ENCODE measurements at regions not wholly inside any gene's neighbourhood (a gene's known extent, or its start where the extent isn't known, plus 50 kb on each side); places are given as distances from the start of the nearest gene placed in this dataset.

- intact Hi-C loops (cut with micrococcal nuclease) = loop anchor here in 1 of 2 donors (2.0 kb wide), 1 partner anchor 720 kb away; no protein-coding TSS in a partner anchor
- Histone ChIP-seq H3K4me1 (ENCODE audit: control insufficient read depth in 2 of 2, insufficient read depth in 2 of 2, low read length in 2 of 2) (no peaks in the 10 kb centered on the region), H3K27me3 (ENCODE audit: control insufficient read depth in 2 of 2, insufficient read depth in 2 of 2, low read length in 2 of 2) (no peaks in the 10 kb centered on the region), H3K36me3 (ENCODE audit: control insufficient read depth in 2 of 3, insufficient read depth in 3 of 3, low read length in 3 of 3) (no peaks in the 10 kb centered on the region), H3K4me3 (ENCODE audit: low read length) (no peak overlapping the region), H3K27ac (ENCODE audit: low read depth, low read length) (no peak overlapping the region), H3K9me3 (ENCODE audit: control insufficient read depth in 2 of 3, low read length in 3 of 3) (no peaks in the 10 kb centered on the region)
- H3K27me3 Mint-ChIP-seq = peaks cover 0 to 15% (median 8%) of the 10 kb centered on the region in 5 donors
- H3K27ac Mint-ChIP-seq = no peak overlapping the region
- no peaks in the 10 kb centered on the region for H3K9me3 Mint-ChIP-seq
- peaks cover 0 to 3% (median 0%) of the 10 kb centered on the region in 7 donors for H3K4me1 Mint-ChIP-seq
- DNase-seq (no peak), ATAC-seq (no peak)
- POLR2A ChIA-PET = interaction anchor here (0.6 kb wide), 1 partner anchor 17 kb away, joined by 3 read pairs; no protein-coding TSS in a partner anchor
- no peaks in the 10 kb centered on the region for H3K36me3 Mint-ChIP-seq
- H3K4me3 Mint-ChIP-seq = no peak overlapping the region
- CTCF ChIA-PET = no interaction called here
These were observed 104.3 kb upstream of the TMC3 start for GRCh38 chr15:81478354-81478753.

- H3K36me3 ChIP-seq (ENCODE audit: control insufficient read depth in 2 of 3, insufficient read depth in 3 of 3, low read length in 3 of 3) = no peaks in the 10 kb centered on the region
- no peaks in the 10 kb centered on the region for H3K9me3 Mint-ChIP-seq
- no peaks in the 10 kb centered on the region for H3K4me1 ChIP-seq (ENCODE audit: control insufficient read depth in 2 of 2, insufficient read depth in 2 of 2, low read length in 2 of 2)
- no peaks in the 10 kb centered on the region for H3K36me3 Mint-ChIP-seq
- no peak for DNase-seq
- H3K27ac Mint-ChIP-seq = no peak overlapping the region
- no peak overlapping the region for H3K27ac ChIP-seq (ENCODE audit: low read depth, low read length)
- H3K4me1 Mint-ChIP-seq = peaks cover 0 to 3% (median 0%) of the 10 kb centered on the region in 7 donors
- ChIA-PET POLR2A (no interaction called here), CTCF (no interaction called here)
- H3K27me3 ChIP-seq (ENCODE audit: control insufficient read depth in 2 of 2, insufficient read depth in 2 of 2, low read length in 2 of 2) = no peaks in the 10 kb centered on the region
- no peak overlapping the region for H3K4me3 ChIP-seq (ENCODE audit: low read length)
- no peak overlapping the region for H3K4me3 Mint-ChIP-seq
- ATAC-seq = no peak
- intact Hi-C loops (cut with micrococcal nuclease) = no loop called here
- peaks cover 8 to 27% (median 16%) of the 10 kb centered on the region in 5 donors for H3K27me3 Mint-ChIP-seq
- no peaks in the 10 kb centered on the region for H3K9me3 ChIP-seq (ENCODE audit: control insufficient read depth in 2 of 3, low read length in 3 of 3)
These were observed 101.9 kb upstream of the TMC3 start for GRCh38 chr15:81475926-81476325.

- Mint-ChIP-seq H3K36me3 (no peaks in the 10 kb centered on the region), H3K27ac (no peak overlapping the region), H3K4me3 (no peak overlapping the region), H3K4me1 (no peaks in the 10 kb centered on the region), H3K27me3 (peaks cover 8 to 29% (median 16%) of the 10 kb centered on the region in 5 donors), H3K9me3 (no peaks in the 10 kb centered on the region)
- intact Hi-C loops (cut with micrococcal nuclease) = no loop called here
- Histone ChIP-seq H3K27me3 (ENCODE audit: control insufficient read depth in 2 of 2, insufficient read depth in 2 of 2, low read length in 2 of 2) (no peaks in the 10 kb centered on the region), H3K9me3 (ENCODE audit: control insufficient read depth in 2 of 3, low read length in 3 of 3) (no peaks in the 10 kb centered on the region), H3K4me3 (ENCODE audit: low read length) (no peak overlapping the region), H3K4me1 (ENCODE audit: control insufficient read depth in 2 of 2, insufficient read depth in 2 of 2, low read length in 2 of 2) (no peaks in the 10 kb centered on the region), H3K27ac (ENCODE audit: low read depth, low read length) (no peak overlapping the region), H3K36me3 (ENCODE audit: control insufficient read depth in 2 of 3, insufficient read depth in 3 of 3, low read length in 3 of 3) (no peaks in the 10 kb centered on the region)
- ChIA-PET CTCF (no interaction called here), POLR2A (no interaction called here)
- no peak for DNase-seq
- no peak for ATAC-seq
These were observed 101.5 kb upstream of the TMC3 start for GRCh38 chr15:81475471-81475870.

DNA sequence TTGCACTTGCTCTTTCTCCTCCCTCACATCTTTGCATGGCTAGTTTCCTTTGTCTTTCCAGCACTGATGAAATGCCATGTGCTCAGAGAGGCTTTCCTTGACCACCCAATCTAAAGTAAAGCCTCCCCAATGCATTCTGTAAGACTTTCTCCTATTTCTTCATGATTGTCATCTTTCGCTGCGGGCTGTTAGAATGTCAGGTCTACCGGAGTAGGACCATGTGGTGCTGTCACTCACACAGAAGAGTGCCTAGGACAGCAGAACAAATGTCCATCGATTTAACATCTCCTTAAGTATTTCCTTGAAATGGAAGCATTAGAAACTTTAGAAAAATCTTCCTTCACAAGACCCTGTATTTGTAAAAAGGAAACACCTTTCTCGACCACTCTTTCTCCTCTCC is 99.9 kb upstream of the TMC3 start:
- Mint-ChIP-seq H3K9me3 (no peaks in the 10 kb centered on the region), H3K27ac (no peak overlapping the region), H3K4me3 (no peak overlapping the region), H3K4me1 (no peaks in the 10 kb centered on the region), H3K36me3 (no peaks in the 10 kb centered on the region), H3K27me3 (peaks cover 8 to 38% (median 20%) of the 10 kb centered on the region in 5 donors)
- Histone ChIP-seq H3K4me3 (ENCODE audit: low read length) (no peak overlapping the region), H3K27ac (ENCODE audit: low read depth, low read length) (no peak overlapping the region), H3K36me3 (ENCODE audit: control insufficient read depth in 2 of 3, insufficient read depth in 3 of 3, low read length in 3 of 3) (no peaks in the 10 kb centered on the region), H3K4me1 (ENCODE audit: control insufficient read depth in 2 of 2, insufficient read depth in 2 of 2, low read length in 2 of 2) (no peaks in the 10 kb centered on the region), H3K9me3 (ENCODE audit: control insufficient read depth in 2 of 3, low read length in 3 of 3) (no peaks in the 10 kb centered on the region), H3K27me3 (ENCODE audit: control insufficient read depth in 2 of 2, insufficient read depth in 2 of 2, low read length in 2 of 2) (no peaks in the 10 kb centered on the region)
- intact Hi-C loops (cut with micrococcal nuclease) = no loop called here
- DNase-seq (no peak), ATAC-seq (no peak)
- ChIA-PET CTCF (no interaction called here), POLR2A (no interaction called here)

DNA sequence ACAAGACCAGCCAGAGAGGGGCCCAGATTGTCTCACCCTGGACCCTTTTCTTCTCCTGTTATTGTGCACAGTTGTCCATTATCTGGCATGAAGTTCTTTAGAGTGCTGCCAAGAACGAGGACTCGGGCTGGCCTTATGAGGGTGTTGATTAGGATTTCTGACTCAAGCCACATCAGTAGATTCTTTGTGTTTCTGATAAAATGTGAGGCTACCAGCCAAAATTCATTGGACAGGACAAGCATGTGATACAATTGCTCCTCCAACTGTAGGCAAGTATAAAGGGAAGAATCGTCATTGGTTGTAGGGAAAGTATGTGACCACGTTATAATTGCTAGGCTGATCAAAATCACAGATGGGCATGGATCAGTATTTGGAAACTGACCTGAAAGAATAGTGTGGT is 99.2 kb upstream of the TMC3 start:
- Histone ChIP-seq H3K27ac (ENCODE audit: low read depth, low read length) (no peak overlapping the region), H3K4me1 (ENCODE audit: control insufficient read depth in 2 of 2, insufficient read depth in 2 of 2, low read length in 2 of 2) (no peaks in the 10 kb centered on the region), H3K9me3 (ENCODE audit: control insufficient read depth in 2 of 3, low read length in 3 of 3) (no peaks in the 10 kb centered on the region), H3K36me3 (ENCODE audit: control insufficient read depth in 2 of 3, insufficient read depth in 3 of 3, low read length in 3 of 3) (no peaks in the 10 kb centered on the region), H3K27me3 (ENCODE audit: control insufficient read depth in 2 of 2, insufficient read depth in 2 of 2, low read length in 2 of 2) (no peaks in the 10 kb centered on the region), H3K4me3 (ENCODE audit: low read length) (no peak overlapping the region)
- DNase-seq (no peak), ATAC-seq (no peak)
- Mint-ChIP-seq H3K4me3 (no peak overlapping the region), H3K36me3 (no peaks in the 10 kb centered on the region), H3K9me3 (peaks cover 0 to 2% (median 0%) of the 10 kb centered on the region in 11 donors), H3K27me3 (peaks cover 9 to 38% (median 25%) of the 10 kb centered on the region in 5 donors), H3K4me1 (no peaks in the 10 kb centered on the region), H3K27ac (no peak overlapping the region)
- ChIA-PET CTCF (no interaction called here), POLR2A (no interaction called here)
- intact Hi-C loops (cut with micrococcal nuclease) = no loop called here

DNA sequence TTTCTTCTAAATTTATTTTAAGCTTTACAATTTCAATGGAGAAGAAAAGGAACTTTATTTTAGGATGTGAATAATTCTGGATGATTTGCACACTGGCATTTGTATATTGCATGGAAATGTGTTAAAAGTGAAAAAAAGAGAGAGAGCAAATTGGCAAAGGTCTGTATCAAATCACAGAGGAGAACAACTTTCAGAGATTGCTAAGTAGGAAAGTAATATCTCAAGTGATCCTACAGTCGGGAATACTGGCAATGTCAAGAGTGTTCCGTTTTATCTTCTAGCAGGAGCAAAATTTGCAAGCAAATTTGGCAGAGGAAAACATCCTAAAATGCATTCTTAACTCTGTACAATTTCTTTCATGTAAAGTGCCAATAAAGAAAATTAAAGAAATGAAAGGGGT is 97.1 kb upstream of the TMC3 start:
- Mint-ChIP-seq H3K36me3 (peaks cover 0 to 7% (median 0%) of the 10 kb centered on the region in 5 donors), H3K4me1 (no peaks in the 10 kb centered on the region), H3K27ac (no peak overlapping the region), H3K4me3 (no peak overlapping the region), H3K9me3 (peaks cover 0 to 11% (median 4%) of the 10 kb centered on the region in 11 donors), H3K27me3 (peaks cover 15 to 38% (median 31%) of the 10 kb centered on the region in 5 donors)
- no peak for DNase-seq
- Histone ChIP-seq H3K4me1 (ENCODE audit: control insufficient read depth in 2 of 2, insufficient read depth in 2 of 2, low read length in 2 of 2) (no peaks in the 10 kb centered on the region), H3K27ac (ENCODE audit: low read depth, low read length) (no peak overlapping the region), H3K27me3 (ENCODE audit: control insufficient read depth in 2 of 2, insufficient read depth in 2 of 2, low read length in 2 of 2) (no peaks in the 10 kb centered on the region), H3K36me3 (ENCODE audit: control insufficient read depth in 2 of 3, insufficient read depth in 3 of 3, low read length in 3 of 3) (no peaks in the 10 kb centered on the region), H3K4me3 (ENCODE audit: low read length) (no peak overlapping the region), H3K9me3 (ENCODE audit: control insufficient read depth in 2 of 3, low read length in 3 of 3) (no peaks in the 10 kb centered on the region)
- intact Hi-C loops (cut with micrococcal nuclease) = no loop called here
- POLR2A ChIA-PET = interaction anchor here (1.2 kb wide), 1 partner anchor 612 kb away, joined by 3 read pairs; no protein-coding TSS in a partner anchor
- no peak for ATAC-seq
- CTCF ChIA-PET = no interaction called here

GRCh38 chr15:81469154-81469553 is 95.1 kb upstream of the TMC3 start:
- no peaks in the 10 kb centered on the region for H3K9me3 ChIP-seq (ENCODE audit: control insufficient read depth in 2 of 3, low read length in 3 of 3)
- Mint-ChIP-seq H3K27me3 (peaks cover 23 to 49% (median 37%) of the 10 kb centered on the region in 5 donors), H3K4me3 (no peak overlapping the region), H3K27ac (no peak overlapping the region), H3K36me3 (peaks cover 2 to 19% (median 11%) of the 10 kb centered on the region in 5 donors), H3K4me1 (no peaks in the 10 kb centered on the region), H3K9me3 (peaks cover 3 to 31% (median 18%) of the 10 kb centered on the region in 11 donors)
- DNase-seq (no peak), ATAC-seq (no peak)
- no peaks in the 10 kb centered on the region for H3K36me3 ChIP-seq (ENCODE audit: control insufficient read depth in 2 of 3, insufficient read depth in 3 of 3, low read length in 3 of 3)
- CTCF ChIA-PET = no interaction called here
- intact Hi-C loops (cut with micrococcal nuclease) = no loop called here
- H3K27ac ChIP-seq (ENCODE audit: low read depth, low read length) = no peak overlapping the region
- no peaks in the 10 kb centered on the region for H3K4me1 ChIP-seq (ENCODE audit: control insufficient read depth in 2 of 2, insufficient read depth in 2 of 2, low read length in 2 of 2)
- no peaks in the 10 kb centered on the region for H3K27me3 ChIP-seq (ENCODE audit: control insufficient read depth in 2 of 2, insufficient read depth in 2 of 2, low read length in 2 of 2)
- H3K4me3 ChIP-seq (ENCODE audit: low read length) = no peak overlapping the region
- POLR2A ChIA-PET = no interaction called here

All from naive thymus-derived CD4-positive, alpha-beta T cell (primary cell).